ENCODE measurements at regions not wholly inside any gene's neighbourhood (a gene's known extent, or its start where the extent isn't known, plus 50 kb on each side); places are given as distances from the start of the nearest gene placed in this dataset.

- TF ChIP-seq EZH2 (IDR thresholded peaks at IDR 0.05) (no peak), SIN3A (IDR thresholded peaks at IDR 0.05; ENCODE audit: low read depth) (no peak), RAD21 (IDR thresholded peaks at IDR 0.05; ENCODE audit: low read depth) (no peak), POLR2A (IDR thresholded peaks at IDR 0.05; ENCODE audit: borderline replicate concordance, extremely low read depth, insufficient read depth, insufficient read length) (no peak), ATF3 (IDR thresholded peaks at IDR 0.05) (no peak), EZH2phosphoT487 (IDR thresholded peaks at IDR 0.05; ENCODE audit: borderline replicate concordance) (no peak), YY1 (IDR thresholded peaks at IDR 0.05; ENCODE audit: extremely low read depth, insufficient replicate concordance, low read depth, low read length) (no peak), SP1 (IDR thresholded peaks at IDR 0.05; ENCODE audit: low read depth) (no peak), ZNF274 (IDR thresholded peaks at IDR 0.05; ENCODE audit: low read depth, low read length) (no peak), ZBTB33 (IDR thresholded peaks at IDR 0.05; ENCODE audit: extremely low read depth, insufficient replicate concordance, low read length) (no peak), TCF7L2 (IDR thresholded peaks at IDR 0.05; ENCODE audit: borderline replicate concordance, extremely low read depth, insufficient read depth, insufficient read length) (no peak), SRF (IDR thresholded peaks at IDR 0.05; ENCODE audit: low read depth) (no peak), ZFX (IDR thresholded peaks at IDR 0.05) (no peak), POLR2AphosphoS5 (IDR thresholded peaks at IDR 0.05; ENCODE audit: low read depth, low read length) (no peak), CEBPB (IDR thresholded peaks at IDR 0.05; ENCODE audit: low read depth) (no peak), EGR1 (IDR thresholded peaks at IDR 0.05; ENCODE audit: low read depth) (no peak), REST (IDR thresholded peaks at IDR 0.05; ENCODE audit: low read depth) (no peak), JUND (IDR thresholded peaks at IDR 0.05) (no peak), MAX (IDR thresholded peaks at IDR 0.05) (no peak), CTCF (IDR thresholded peaks at IDR 0.05 in 2 of 3, conservative IDR thresholded peaks at IDR 0.05 in 1 of 3; ENCODE audit: borderline replicate concordance in 1 of 3, insufficient read depth in 1 of 3, low read depth in 2 of 3, low read length in 2 of 3) (no peak)
- Histone ChIP-seq H3K9me3 (ENCODE audit: control insufficient read depth in 1 of 2, insufficient read depth in 1 of 2, low read depth in 1 of 2, low read length in 2 of 2) (peaks cover 0 to 4% of the 10 kb centered on the region in 2 experiments; a peak in 1 of 4 replicates), H3K9me2 (ENCODE audit: insufficient read depth) (no peaks in the 10 kb centered on the region), H3K4me2 (ENCODE audit: low read length) (no peak overlapping the region), H3K4me3 (replicated peaks in 1 of 2; ENCODE audit: low read depth in 1 of 2, low read length in 2 of 2) (no peak overlapping the region), H2AFZ (ENCODE audit: low read depth, low read length, poor library complexity, severe bottlenecking) (no peak overlapping the region), H3K27me3 (ENCODE audit: insufficient read depth, low read length) (no peaks in the 10 kb centered on the region), H3K36me3 (ENCODE audit: control insufficient read depth in 1 of 2, insufficient read depth in 2 of 2, low read length in 2 of 2) (no peaks in the 10 kb centered on the region), H3K79me2 (ENCODE audit: insufficient read depth, low read length) (no peaks in the 10 kb centered on the region), H4K20me1 (ENCODE audit: insufficient read depth) (no peaks in the 10 kb centered on the region), H3K27ac (ENCODE audit: low read depth, low read length) (no peak overlapping the region), H3K9ac (ENCODE audit: low read length) (no peak overlapping the region), H3K4me1 (ENCODE audit: control insufficient read depth in 1 of 2, insufficient read depth in 2 of 2, low read length in 2 of 2) (no peaks in the 10 kb centered on the region)
- ChIA-PET RAD21 (ENCODE audit: low non-redundant PET in 1 of 2, low total read pairs in 2 of 2, uncharacterized antibody in 2 of 2, unreplicated experiment in 2 of 2) (no interaction called here), CTCF (no interaction called here), POLR2A (no interaction called here)
- DNase-seq (ENCODE audit: low read depth, low spot score) (no peak), ATAC-seq (no peak)
- intact Hi-C loops (cut with micrococcal nuclease): no loop called here
- BruUV-seq (replicated peaks): no TSS peak
These were observed 482.8 kb downstream of the SLITRK5 start for GRCh38 chr13:88154001-88154400.

Measured in HCT116 (cell line).